ENCODE measurements at regions not wholly inside any gene's neighbourhood (a gene's known extent, or its start where the extent isn't known, plus 50 kb on each side); places are given as distances from the start of the nearest gene placed in this dataset.

- intact Hi-C loops (cut with micrococcal nuclease) (no loop called here), dilution Hi-C loops (cut with MboI; ENCODE audit: extremely low pct_ligation_motif_present, low sequenced_read_pairs) (no loop called here)
- DNase-seq (ENCODE audit: low read depth, low spot score) (no peak), FAIRE-seq (no peak)
- Histone ChIP-seq H3K27me3 (ENCODE audit: control insufficient read depth in 2 of 2, insufficient read depth in 2 of 2, low read length in 2 of 2) (no peaks in the 10 kb centered on the region), H2AFZ (ENCODE audit: low read depth, low read length) (no peak overlapping the region), H3K9me1 (replicated peaks; ENCODE audit: control insufficient read depth, extremely low read depth, insufficient read depth, low read length) (no peaks in the 10 kb centered on the region), H3K9ac (replicated peaks; ENCODE audit: extremely low read depth, insufficient read depth, low read length) (no peak overlapping the region), H3K79me2 (ENCODE audit: control insufficient read depth, insufficient read depth, low read length) (no peaks in the 10 kb centered on the region), H3K36me3 (ENCODE audit: control insufficient read depth in 2 of 2, extremely low read depth in 1 of 2, insufficient read depth in 2 of 2, low read length in 2 of 2) (no peaks in the 10 kb centered on the region), H3K4me2 (ENCODE audit: insufficient read depth, low read length) (no peak overlapping the region), H3K4me3 (replicated peaks in 1 of 3; ENCODE audit: insufficient read depth in 1 of 3, low read depth in 1 of 3, low read length in 3 of 3) (no peak overlapping the region), H3K9me3 (replicated peaks; ENCODE audit: control insufficient read depth, insufficient read depth, low read length) (no peaks in the 10 kb centered on the region), H3K27ac (ENCODE audit: insufficient read depth, low read depth, low read length) (no peak overlapping the region), H3K4me1 (ENCODE audit: control insufficient read depth, extremely low read depth, insufficient read depth, low read length) (peaks cover 6% of the 10 kb centered on the region), H4K20me1 (replicated peaks; ENCODE audit: control insufficient read depth, extremely low read depth, insufficient read depth, low read length) (no peaks in the 10 kb centered on the region)
- ChIA-PET CTCF (interaction anchor here (0.6 kb wide), 1 partner anchor 691 kb away, joined by 3 read pairs; the partner anchor contains the start of gene KLF4), POLR2A (no interaction called here)
- no TSS peak for BruUV-seq (replicated peaks)
- TF ChIP-seq MYC (IDR thresholded peaks at IDR 0.05; ENCODE audit: low read depth, low read length) (no peak), GATA2 (IDR thresholded peaks at IDR 0.05; ENCODE audit: insufficient read depth, insufficient read length, low read depth, low read length) (no peak), POLR2AphosphoS5 (IDR thresholded peaks at IDR 0.05; ENCODE audit: insufficient read depth, low read depth, low read length) (no peak)
Observed at GRCh38 chr9:108180541-108180940, 675.2 kb downstream of the ACTL7B start.

- BruUV-seq (replicated peaks), result no TSS peak
- FAIRE-seq, result no peak
- intact Hi-C loops (cut with micrococcal nuclease), result no loop called here
Observed at GRCh38 chr9:108178318-108178717, 677.5 kb downstream of the ACTL7B start.

More at GRCh38 chr9:108178318-108178717, 677.5 kb downstream of the ACTL7B start:
- H3K27me3 ChIP-seq (ENCODE audit: control insufficient read depth in 2 of 2, insufficient read depth in 2 of 2, low read length in 2 of 2), result no peaks in the 10 kb centered on the region
- H3K4me2 ChIP-seq (ENCODE audit: insufficient read depth, low read length), result no peak overlapping the region
- H3K4me1 ChIP-seq (ENCODE audit: control insufficient read depth, extremely low read depth, insufficient read depth, low read length), result peaks cover 4% of the 10 kb centered on the region
- no peak overlapping the region for H2AFZ ChIP-seq (ENCODE audit: low read depth, low read length)
- no peak overlapping the region for H3K4me3 ChIP-seq (replicated peaks in 1 of 3; ENCODE audit: insufficient read depth in 1 of 3, low read depth in 1 of 3, low read length in 3 of 3)
- no peak overlapping the region for H3K9ac ChIP-seq (replicated peaks; ENCODE audit: extremely low read depth, insufficient read depth, low read length)
- H3K27ac ChIP-seq (ENCODE audit: insufficient read depth, low read depth, low read length), result no peak overlapping the region
- H3K79me2 ChIP-seq (ENCODE audit: control insufficient read depth, insufficient read depth, low read length), result no peaks in the 10 kb centered on the region
- CTCF ChIA-PET, result interaction anchor here (1.2 kb wide), 1 partner anchor 28 kb away, joined by 3 read pairs; no protein-coding TSS in a partner anchor
- no peaks in the 10 kb centered on the region for H3K9me3 ChIP-seq (replicated peaks; ENCODE audit: control insufficient read depth, insufficient read depth, low read length)
- dilution Hi-C loops (cut with MboI; ENCODE audit: extremely low pct_ligation_motif_present, low sequenced_read_pairs), result no loop called here
- no peaks in the 10 kb centered on the region for H3K36me3 ChIP-seq (ENCODE audit: control insufficient read depth in 2 of 2, extremely low read depth in 1 of 2, insufficient read depth in 2 of 2, low read length in 2 of 2)
- POLR2A ChIA-PET, result no interaction called here
- TF ChIP-seq POLR2AphosphoS5 (IDR thresholded peaks at IDR 0.05; ENCODE audit: insufficient read depth, low read depth, low read length), result no peak
- no peak for TF ChIP-seq JUN (IDR thresholded peaks at IDR 0.05; ENCODE audit: borderline replicate concordance, insufficient read depth, insufficient read length, low read depth)
- no peak for TF ChIP-seq MAX (IDR thresholded peaks at IDR 0.05; ENCODE audit: insufficient read depth, insufficient read length)
- no peak for TF ChIP-seq FOS (IDR thresholded peaks at IDR 0.05; ENCODE audit: borderline replicate concordance, insufficient read depth, low read length)
- no peak for TF ChIP-seq MYC (IDR thresholded peaks at IDR 0.05; ENCODE audit: low read depth, low read length)
- TF ChIP-seq POLR2A (IDR thresholded peaks at IDR 0.05; ENCODE audit: low read depth, low read length), result no peak
- no peak for DNase-seq (ENCODE audit: low read depth, low spot score)
- H4K20me1 ChIP-seq (replicated peaks; ENCODE audit: control insufficient read depth, extremely low read depth, insufficient read depth, low read length), result no peaks in the 10 kb centered on the region
- no peaks in the 10 kb centered on the region for H3K9me1 ChIP-seq (replicated peaks; ENCODE audit: control insufficient read depth, extremely low read depth, insufficient read depth, low read length)

All from endothelial cell of umbilical vein (primary cell).